ENCODE measurements at regions not wholly inside any gene's neighbourhood (a gene's known extent, or its start where the extent isn't known, plus 50 kb on each side); places are given as distances from the start of the nearest gene placed in this dataset.

DNA sequence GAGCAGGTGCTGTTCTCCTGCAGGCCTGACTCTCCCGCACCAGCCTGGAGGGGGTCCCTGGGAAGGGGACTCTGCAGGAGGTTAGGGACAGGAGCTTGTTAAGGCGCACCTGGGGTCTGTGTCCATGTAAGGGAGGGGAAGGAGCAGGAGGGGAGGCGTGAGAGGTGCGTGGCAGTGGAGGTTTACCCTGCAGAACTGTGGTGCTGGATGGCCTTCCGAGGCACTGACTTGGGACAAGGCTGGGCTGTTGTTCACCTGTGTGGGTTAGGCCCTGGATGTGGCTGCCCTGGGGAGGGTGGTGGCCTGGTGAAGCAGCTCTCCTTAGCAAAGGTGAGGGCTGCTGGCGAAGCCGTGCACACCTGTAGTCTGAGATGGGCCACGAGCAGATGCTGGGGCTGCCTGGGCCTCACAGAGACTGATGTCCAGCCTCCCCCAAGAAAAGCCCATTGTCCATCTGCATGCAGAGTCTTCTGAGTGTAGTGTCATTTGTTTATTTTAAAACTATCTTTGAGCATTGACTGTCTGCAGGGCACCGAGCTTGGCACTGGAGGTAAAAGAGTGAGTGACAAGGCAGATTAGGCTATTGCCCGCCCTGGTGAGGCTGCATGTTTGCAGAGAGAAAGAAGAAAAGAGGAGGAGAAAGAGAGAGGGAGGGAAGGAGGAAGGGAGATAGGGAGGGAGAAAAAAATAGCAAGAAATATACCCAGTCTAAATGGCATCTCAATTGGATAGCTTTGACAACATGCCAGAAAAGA is 225.3 kb downstream of the GLRX3 start:
- no peak for DNase-seq (ENCODE audit: low spot score in 2 of 2)
- H3K36me3 ChIP-seq = no peaks in the 10 kb centered on the region
- no peak overlapping the region for H3K27ac ChIP-seq
- no peaks in the 10 kb centered on the region for H3K4me1 ChIP-seq
- no peaks in the 10 kb centered on the region for H3K9me3 ChIP-seq
- TF ChIP-seq POLR2A (IDR thresholded peaks at IDR 0.05) = no peak
- TF ChIP-seq, protein P1, sequence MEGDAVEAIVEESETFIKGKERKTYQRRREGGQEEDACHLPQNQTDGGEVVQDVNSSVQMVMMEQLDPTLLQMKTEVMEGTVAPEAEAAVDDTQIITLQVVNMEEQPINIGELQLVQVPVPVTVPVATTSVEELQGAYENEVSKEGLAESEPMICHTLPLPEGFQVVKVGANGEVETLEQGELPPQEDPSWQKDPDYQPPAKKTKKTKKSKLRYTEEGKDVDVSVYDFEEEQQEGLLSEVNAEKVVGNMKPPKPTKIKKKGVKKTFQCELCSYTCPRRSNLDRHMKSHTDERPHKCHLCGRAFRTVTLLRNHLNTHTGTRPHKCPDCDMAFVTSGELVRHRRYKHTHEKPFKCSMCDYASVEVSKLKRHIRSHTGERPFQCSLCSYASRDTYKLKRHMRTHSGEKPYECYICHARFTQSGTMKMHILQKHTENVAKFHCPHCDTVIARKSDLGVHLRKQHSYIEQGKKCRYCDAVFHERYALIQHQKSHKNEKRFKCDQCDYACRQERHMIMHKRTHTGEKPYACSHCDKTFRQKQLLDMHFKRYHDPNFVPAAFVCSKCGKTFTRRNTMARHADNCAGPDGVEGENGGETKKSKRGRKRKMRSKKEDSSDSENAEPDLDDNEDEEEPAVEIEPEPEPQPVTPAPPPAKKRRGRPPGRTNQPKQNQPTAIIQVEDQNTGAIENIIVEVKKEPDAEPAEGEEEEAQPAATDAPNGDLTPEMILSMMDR (IDR thresholded peaks at IDR 0.05) = no peak
- TF ChIP-seq POLR2AphosphoS5 (IDR thresholded peaks at IDR 0.05) = no peak
- no peak overlapping the region for H3K4me3 ChIP-seq
- intact Hi-C loops (cut with DNase I; ENCODE audit: low total_unique reads) = no loop called here
- peaks cover 0 to 9% of the 10 kb centered on the region in 2 donors for H3K27me3 ChIP-seq

DNA sequence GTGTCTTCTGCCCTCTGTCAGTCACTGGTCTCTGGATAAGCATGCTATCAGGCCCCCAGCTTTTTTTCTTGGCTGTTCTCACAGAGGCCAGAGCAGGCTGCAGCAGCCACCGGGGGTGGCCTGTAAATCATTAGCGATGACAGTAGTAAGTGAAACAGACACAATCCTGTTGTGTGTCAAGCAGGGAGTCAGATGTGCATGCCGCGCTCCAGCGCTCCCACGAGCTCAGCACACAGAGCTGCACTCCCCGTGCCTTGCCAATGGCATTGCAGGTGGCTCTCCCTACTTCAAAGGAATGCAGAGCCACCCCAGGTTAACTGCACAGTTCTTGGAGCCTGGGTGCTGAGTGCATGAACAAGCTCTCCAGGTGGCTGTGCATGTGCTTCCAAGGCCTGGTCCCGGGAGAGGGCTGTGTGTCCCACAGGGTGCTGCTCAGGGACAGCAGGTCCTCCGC is 226.1 kb downstream of the GLRX3 start:
- H3K4me1 ChIP-seq = no peaks in the 10 kb centered on the region
- TF ChIP-seq POLR2A (IDR thresholded peaks at IDR 0.05) (no peak), POLR2AphosphoS5 (IDR thresholded peaks at IDR 0.05) (no peak)
- TF ChIP-seq, protein P1 (IDR thresholded peaks at IDR 0.05) = no peak
- H3K27me3 ChIP-seq = peaks cover 0 to 9% of the 10 kb centered on the region in 2 donors
- no peaks in the 10 kb centered on the region for H3K36me3 ChIP-seq
- no peak for DNase-seq (ENCODE audit: low spot score in 2 of 2)
- H3K27ac ChIP-seq = no peak overlapping the region
- no peaks in the 10 kb centered on the region for H3K9me3 ChIP-seq
- H3K4me3 ChIP-seq = no peak overlapping the region
- intact Hi-C loops (cut with DNase I; ENCODE audit: low total_unique reads) = no loop called here

DNA sequence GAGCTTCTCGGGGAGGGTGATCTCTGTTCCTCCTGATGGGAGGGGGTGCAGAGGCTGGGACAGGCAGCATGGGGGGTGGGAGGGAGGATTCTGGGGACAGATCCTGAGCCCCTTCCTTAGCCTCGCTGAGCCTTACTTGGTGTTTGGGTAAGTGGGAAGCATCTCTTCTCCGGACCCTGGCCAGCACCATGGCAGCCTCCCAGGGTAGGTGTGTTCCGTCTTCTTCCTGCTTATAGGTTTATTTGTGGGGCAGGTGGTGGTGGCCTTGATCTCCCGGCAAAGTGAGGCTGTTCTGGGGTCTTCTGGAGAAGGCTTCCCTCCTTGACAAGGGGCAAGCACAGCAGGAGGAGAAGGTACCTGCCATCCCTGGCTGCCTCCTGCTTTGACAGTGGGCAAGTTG is 226.9 kb downstream of the GLRX3 start:
- Histone ChIP-seq H3K36me3 (no peaks in the 10 kb centered on the region), H3K4me3 (no peak overlapping the region), H3K27ac (no peak overlapping the region), H3K9me3 (no peaks in the 10 kb centered on the region), H3K27me3 (peaks cover 0 to 9% of the 10 kb centered on the region in 2 donors), H3K4me1 (no peaks in the 10 kb centered on the region)
- TF ChIP-seq, protein P1 (IDR thresholded peaks at IDR 0.05) = no peak
- TF ChIP-seq POLR2A (IDR thresholded peaks at IDR 0.05) (no peak), POLR2AphosphoS5 (IDR thresholded peaks at IDR 0.05) (no peak)
- intact Hi-C loops (cut with DNase I; ENCODE audit: low total_unique reads) = no loop called here
- DNase-seq (ENCODE audit: low spot score in 2 of 2) = no peak

DNA sequence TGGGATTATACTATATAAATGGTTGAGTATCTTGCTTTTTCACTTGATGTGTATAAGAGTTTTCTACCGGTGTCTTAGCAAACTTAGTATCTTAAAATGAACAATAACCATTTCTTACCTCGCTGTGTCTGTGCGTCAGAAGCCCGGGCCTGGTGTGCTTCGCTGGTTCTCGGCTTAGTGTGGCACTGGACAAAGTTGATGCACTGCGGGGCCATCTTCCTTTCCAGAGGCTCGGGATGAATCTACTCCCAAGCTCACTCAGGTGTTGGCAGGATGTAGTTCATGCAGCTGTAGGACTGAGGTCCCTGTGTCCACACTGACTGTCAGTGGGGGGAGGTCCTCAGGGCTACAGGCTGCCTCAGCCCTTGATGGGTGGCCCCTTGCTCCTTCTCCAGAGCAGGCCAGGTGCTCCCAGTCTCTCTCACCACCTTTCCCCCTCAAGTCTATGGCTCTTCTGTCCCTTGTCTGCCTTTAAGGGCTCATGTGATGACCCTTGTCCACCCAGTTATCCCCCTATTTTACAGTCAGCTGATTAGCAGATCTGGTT is 227.8 kb downstream of the GLRX3 start:
- Histone ChIP-seq H3K4me3 (no peak overlapping the region), H3K9me3 (no peaks in the 10 kb centered on the region), H3K36me3 (no peaks in the 10 kb centered on the region), H3K4me1 (no peaks in the 10 kb centered on the region), H3K27me3 (peaks cover 0 to 9% of the 10 kb centered on the region in 2 donors), H3K27ac (no peak overlapping the region)
- DNase-seq (ENCODE audit: low spot score in 2 of 2) = no peak
- intact Hi-C loops (cut with DNase I; ENCODE audit: low total_unique reads) = no loop called here
- no peak for TF ChIP-seq POLR2AphosphoS5 (IDR thresholded peaks at IDR 0.05)
- TF ChIP-seq, protein P1 (IDR thresholded peaks at IDR 0.05) = no peak
- no peak for TF ChIP-seq POLR2A (IDR thresholded peaks at IDR 0.05)

DNA sequence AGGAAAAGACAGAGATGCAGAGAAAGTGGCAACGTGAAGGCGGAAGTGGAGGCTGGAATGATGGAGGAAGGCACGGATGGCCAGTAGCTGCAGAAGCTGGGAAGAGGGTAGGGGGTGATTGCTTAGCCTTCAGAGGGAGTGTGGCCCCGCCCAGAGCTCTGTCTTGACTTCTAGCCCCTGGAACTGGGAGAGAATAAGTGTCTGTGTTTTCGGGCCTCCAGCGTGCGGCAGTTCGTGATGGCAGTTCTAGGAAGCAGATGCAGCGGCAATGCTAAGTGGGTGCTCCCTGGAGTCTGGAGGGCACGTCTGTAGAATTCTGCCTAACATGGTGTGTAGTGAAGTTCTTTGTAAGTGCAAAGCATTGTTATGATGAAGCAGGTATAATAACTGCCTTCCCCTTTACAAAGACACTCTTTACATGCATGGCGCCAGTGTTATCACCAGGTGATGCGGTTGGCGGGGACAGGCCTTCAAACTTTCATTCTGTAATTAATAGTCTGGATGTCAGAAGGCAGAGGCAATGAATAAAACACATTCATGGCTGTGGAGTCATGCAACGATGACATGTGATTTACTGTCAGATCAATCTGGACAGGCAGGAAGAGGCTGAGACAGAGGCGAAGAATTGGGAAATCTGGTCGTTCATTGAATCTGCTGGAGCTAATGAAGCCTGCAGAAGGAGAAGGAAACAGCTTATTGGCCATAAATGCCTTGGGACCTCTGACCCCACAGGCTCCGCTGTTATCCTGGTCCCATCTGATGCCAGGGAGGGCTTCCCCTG is 228.6 kb downstream of the GLRX3 start:
- TF ChIP-seq POLR2AphosphoS5 (IDR thresholded peaks at IDR 0.05) (no peak), POLR2A (IDR thresholded peaks at IDR 0.05) (no peak)
- TF ChIP-seq, protein P1 (IDR thresholded peaks at IDR 0.05) = no peak
- no peak for DNase-seq (ENCODE audit: low spot score in 2 of 2)

More for the DNA sequence above, 228.6 kb downstream of the GLRX3 start:
- no peaks in the 10 kb centered on the region for H3K36me3 ChIP-seq
- no peak overlapping the region for H3K4me3 ChIP-seq
- no peaks in the 10 kb centered on the region for H3K9me3 ChIP-seq
- no peaks in the 10 kb centered on the region for H3K4me1 ChIP-seq
- H3K27me3 ChIP-seq = peaks cover 0 to 11% of the 10 kb centered on the region in 2 donors
- no peak overlapping the region for H3K27ac ChIP-seq
- intact Hi-C loops (cut with DNase I; ENCODE audit: low total_unique reads) = no loop called here
